Epithelial cell of prostate (primary cell): ENCODE measurements at regions not wholly inside any gene's neighbourhood (a gene's known extent, or its start where the extent isn't known, plus 50 kb on each side); places are given as distances from the start of the nearest gene placed in this dataset.
A peak's percentile ranks its signal among the peaks of the same experiment; 100 is the strongest.
"Not testable (repeated sequence)": the region's sequence is repeated elsewhere in the genome, so short reads cannot be mapped to it uniquely, and the experiment has no call there.

Experiments
- DNase-seq: peaks from one replicate; pipeline ENCODE4 v3.0.0-alpha.2; 2011; ENCODE audit warnings: low read depth, low spot score
- H3K27ac ChIP-seq: fragments of 450-650 bp; 2 replicates; pipeline ENCODE4 v1.5.1; 2017; ENCODE audit warnings: mild to moderate bottlenecking

- DNase-seq, H3K27ac ChIP-seq: not testable (repeated sequence)
Observed at GRCh38 chr5:14020944-14021343, 76.5 kb upstream of the DNAH5 start.

- no peak overlapping the region for H3K27ac ChIP-seq
- DNase-seq: no peak
Observed at GRCh38 chr5:14019768-14020290, 75.3 kb upstream of the DNAH5 start.

- no peak overlapping the region for H3K27ac ChIP-seq
- DNase-seq: no peak
Observed at GRCh38 chr5:14017904-14018303, 73.4 kb upstream of the DNAH5 start.

- no peak for DNase-seq
- no peak overlapping the region for H3K27ac ChIP-seq
Observed at GRCh38 chr5:14016549-14016948, 72.1 kb upstream of the DNAH5 start.

GRCh38 chr5:14011089-14012020 lies 66.9 kb upstream of the DNAH5 start:
- H3K27ac ChIP-seq: peak overlapping the region; percentile 49
- no peak for DNase-seq

- DNase-seq: no peak
- H3K27ac ChIP-seq: peak overlapping the region; percentile 40
Observed at GRCh38 chr5:14009575-14009974, 65.1 kb upstream of the DNAH5 start.

GRCh38 chr5:14008819-14009311 lies 64.4 kb upstream of the DNAH5 start:
- peak overlapping the region; percentile 40 for H3K27ac ChIP-seq
- DNase-seq: peak; percentile 45

- DNase-seq: no peak
- no peak overlapping the region for H3K27ac ChIP-seq
Observed at GRCh38 chr5:14006823-14007520, 62.5 kb upstream of the DNAH5 start.

GRCh38 chr5:14004598-14005394 lies 60.3 kb upstream of the DNAH5 start:
- no peak overlapping the region for H3K27ac ChIP-seq
- DNase-seq: no peak

GRCh38 chr5:14003936-14004335 lies 59.4 kb upstream of the DNAH5 start:
- no peak for DNase-seq

GRCh38 chr5:14003513-14003912 lies 59.0 kb upstream of the DNAH5 start:
- DNase-seq: no peak
- H3K27ac ChIP-seq: no peak overlapping the region

More at GRCh38 chr5:14003936-14004335, 59.4 kb upstream of the DNAH5 start:
- no peak overlapping the region for H3K27ac ChIP-seq

GRCh38 chr5:13998254-13998653 lies 53.8 kb upstream of the DNAH5 start:
- no peak overlapping the region for H3K27ac ChIP-seq
- DNase-seq: no peak

GRCh38 chr5:13997514-13997913 lies 53.0 kb upstream of the DNAH5 start:
- no peak overlapping the region for H3K27ac ChIP-seq
- DNase-seq: no peak

GRCh38 chr5:13994621-13995253 lies 50.2 kb upstream of the DNAH5 start:
- no peak overlapping the region for H3K27ac ChIP-seq
- no peak for DNase-seq
